GM12874 (cell line): ENCODE measurements at regions not wholly inside any gene's neighbourhood (a gene's known extent, or its start where the extent isn't known, plus 50 kb on each side); places are given as distances from the start of the nearest gene placed in this dataset.

Experiments used
- TF ChIP-seq, protein P1 (sequence below): IDR thresholded peaks from 2 replicates; pipeline ENCODE4 v1.5.1; 2011; ENCODE audit warnings: low read depth, mild to moderate bottlenecking, control low read depth, low read length, moderate library complexity; ENCODE audit not compliant: insufficient read depth

DNA sequence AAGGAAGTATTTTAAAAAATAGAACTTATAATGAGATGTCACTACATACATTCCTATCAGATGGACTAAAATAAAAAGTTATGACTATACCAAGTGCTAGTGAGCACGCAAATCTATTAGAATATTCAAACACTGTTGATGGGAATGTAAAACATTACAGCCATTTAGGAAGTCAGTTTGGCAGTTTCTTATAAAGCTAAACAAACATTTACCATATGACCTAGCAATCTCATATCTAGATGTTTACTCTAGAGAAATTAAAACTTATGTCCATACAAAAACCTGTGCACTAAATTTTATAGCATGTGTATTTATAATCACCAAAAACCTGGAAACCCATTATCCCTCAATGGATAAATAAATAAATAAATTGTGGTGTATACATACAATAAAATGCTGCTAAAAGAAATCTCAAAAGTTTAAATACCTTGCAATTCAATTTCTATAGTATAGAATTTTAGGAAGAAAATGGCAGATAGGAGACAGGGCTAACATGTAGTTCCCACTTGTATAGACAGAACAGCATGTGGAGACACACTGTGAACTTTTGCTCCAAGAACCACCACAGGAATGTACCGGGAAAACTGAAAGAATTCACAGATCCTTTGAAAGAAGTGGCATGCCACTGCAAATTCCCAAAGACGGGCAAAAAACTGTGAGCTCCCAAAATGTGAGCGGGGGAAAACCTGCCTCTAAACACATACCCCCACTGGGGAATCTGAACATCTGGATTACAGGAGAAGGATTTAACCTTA lies 174.6 kb upstream of the SPEF2 start:
- TF ChIP-seq, protein P1, sequence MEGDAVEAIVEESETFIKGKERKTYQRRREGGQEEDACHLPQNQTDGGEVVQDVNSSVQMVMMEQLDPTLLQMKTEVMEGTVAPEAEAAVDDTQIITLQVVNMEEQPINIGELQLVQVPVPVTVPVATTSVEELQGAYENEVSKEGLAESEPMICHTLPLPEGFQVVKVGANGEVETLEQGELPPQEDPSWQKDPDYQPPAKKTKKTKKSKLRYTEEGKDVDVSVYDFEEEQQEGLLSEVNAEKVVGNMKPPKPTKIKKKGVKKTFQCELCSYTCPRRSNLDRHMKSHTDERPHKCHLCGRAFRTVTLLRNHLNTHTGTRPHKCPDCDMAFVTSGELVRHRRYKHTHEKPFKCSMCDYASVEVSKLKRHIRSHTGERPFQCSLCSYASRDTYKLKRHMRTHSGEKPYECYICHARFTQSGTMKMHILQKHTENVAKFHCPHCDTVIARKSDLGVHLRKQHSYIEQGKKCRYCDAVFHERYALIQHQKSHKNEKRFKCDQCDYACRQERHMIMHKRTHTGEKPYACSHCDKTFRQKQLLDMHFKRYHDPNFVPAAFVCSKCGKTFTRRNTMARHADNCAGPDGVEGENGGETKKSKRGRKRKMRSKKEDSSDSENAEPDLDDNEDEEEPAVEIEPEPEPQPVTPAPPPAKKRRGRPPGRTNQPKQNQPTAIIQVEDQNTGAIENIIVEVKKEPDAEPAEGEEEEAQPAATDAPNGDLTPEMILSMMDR, result no peak

- TF ChIP-seq, protein P1, result no peak
Observed at GRCh38 chr5:35440409-35440808, 177.3 kb upstream of the SPEF2 start.

GRCh38 chr5:35438786-35439185 lies 178.9 kb upstream of the SPEF2 start:
- TF ChIP-seq, protein P1, result no peak

DNA sequence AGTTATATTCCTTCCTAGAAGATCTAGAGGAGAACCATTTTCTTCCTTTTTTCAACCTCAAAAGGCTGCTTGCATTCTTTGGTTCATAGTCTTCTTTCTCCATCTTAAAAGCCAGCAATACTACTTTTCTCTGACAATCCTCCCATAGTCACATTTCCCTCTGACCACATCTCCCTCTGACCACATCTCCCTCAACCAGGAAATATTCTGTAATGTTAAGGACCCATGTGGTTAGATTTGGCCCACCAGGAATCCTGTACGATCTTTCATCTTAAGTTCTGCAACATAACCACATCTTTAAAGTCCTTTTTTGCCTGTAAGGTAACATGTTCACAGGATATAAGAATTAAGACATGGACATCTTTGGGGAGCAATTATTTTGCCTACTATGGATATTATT lies 179.4 kb upstream of the SPEF2 start:
- TF ChIP-seq, protein P1, result no peak

DNA sequence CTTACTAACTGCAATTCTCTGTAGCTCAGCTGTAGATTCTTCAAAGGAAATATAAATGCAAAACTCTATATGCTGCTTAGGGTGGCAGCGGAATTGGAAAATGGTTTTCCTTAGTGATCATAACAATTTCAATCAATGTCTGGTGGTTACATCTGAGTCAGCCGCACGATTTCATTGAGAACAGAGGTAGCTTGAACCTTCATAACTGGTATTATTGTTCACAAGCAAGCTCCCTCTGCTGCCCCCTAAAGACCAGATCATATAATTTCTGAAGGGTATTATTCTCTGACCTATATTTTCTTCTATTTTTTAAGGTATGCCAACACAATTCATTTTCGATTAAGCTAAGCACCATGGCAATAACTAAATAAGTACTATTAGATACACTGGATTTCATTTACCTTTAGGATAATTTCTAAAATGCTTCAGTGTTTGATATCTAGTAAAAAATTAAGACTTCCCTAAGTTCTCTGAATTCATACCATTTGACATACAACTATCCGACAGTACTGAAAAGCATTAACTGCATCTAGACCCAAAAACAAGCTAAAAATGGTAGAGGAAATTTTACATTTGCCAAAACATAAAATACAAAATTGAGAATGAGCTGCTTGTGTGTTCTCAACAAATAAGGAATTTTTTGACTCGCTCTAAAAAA lies 181.1 kb upstream of the SPEF2 start:
- TF ChIP-seq, protein P1, result peak; percentile 31; the same call in 1 of the 2 replicates

DNA sequence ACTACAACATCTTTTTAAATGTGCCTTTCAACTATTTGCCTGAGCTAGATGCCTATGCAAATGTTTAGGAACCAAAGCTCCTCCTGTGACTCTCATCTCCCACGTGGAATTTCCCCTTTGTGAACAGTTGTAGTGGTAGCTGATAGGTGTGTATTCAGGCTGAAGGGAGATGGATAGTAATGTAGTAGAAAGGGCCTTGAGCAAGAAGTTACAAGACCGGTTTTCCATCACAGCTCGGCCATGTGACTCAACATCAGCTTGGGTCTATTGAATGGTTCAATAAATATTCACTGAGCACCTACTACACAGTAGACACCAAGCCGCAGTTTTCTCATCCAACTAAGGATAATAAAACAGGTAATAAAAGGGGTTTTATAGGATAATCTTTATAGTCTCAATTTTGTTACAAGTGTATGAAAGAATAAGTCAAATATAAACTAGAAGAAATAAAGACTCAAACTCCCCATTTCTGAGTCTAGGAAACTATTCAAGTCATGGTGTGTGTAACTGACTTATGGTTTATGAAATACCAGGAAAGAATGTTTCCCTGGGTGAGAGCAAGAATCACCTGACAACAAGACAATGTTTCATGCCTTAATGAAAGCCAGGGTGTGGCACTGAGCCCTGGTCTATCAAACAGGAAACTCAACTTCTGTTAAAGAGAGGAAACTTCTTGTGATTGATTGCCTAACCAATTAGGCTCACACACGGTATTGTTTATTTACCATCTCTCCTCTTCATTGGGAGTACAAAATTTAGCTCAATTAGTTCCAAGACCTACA lies 187.1 kb upstream of the SPEF2 start:
- TF ChIP-seq, protein P1, result no peak

- TF ChIP-seq, protein P1, result no peak
Observed at GRCh38 chr5:35420200-35420599, 189.9 kb upstream of the PRLR start.
